ENCODE measurements at regions not wholly inside any gene's neighbourhood (a gene's known extent, or its start where the extent isn't known, plus 50 kb on each side); places are given as distances from the start of the nearest gene placed in this dataset.

DNA sequence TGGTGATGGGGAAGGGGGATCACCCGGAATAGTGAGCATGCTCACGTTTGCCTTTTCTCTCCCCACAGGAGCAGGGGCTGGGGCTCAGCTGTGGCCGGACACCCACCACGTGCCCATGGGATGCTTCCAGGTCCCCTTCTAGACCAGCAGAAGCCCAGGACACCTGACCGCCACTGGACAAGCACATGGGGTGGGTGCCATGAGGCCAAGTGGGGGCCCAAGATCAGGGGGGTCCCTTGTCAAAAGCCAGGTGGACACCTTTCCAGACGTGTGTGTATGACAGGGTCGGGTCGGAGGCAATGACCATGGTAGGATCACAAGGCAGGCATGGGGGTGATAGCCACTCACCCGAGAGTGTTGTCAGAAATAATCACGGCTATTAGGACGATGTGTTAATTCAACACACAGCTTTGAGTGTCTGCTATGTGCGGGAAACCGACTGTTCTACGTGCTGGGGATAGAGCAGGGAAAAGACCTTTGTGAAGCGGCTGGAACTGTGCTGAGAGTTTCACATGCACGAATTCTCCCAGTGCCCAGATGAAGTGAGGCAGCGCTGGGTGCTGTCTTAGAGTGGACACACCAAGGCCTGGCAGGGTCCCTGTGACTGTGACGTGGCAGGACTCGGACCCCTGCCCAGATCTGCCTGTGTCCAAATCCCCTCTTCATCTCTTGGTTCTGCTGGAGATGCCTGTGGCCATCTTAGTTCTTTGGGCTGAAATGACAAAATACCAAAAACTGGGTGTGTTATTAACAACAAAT lies 244.7 kb downstream of the NDUFA10 start:
- no peak for DNase-seq (ENCODE audit: low read depth in 2 of 2)

DNA sequence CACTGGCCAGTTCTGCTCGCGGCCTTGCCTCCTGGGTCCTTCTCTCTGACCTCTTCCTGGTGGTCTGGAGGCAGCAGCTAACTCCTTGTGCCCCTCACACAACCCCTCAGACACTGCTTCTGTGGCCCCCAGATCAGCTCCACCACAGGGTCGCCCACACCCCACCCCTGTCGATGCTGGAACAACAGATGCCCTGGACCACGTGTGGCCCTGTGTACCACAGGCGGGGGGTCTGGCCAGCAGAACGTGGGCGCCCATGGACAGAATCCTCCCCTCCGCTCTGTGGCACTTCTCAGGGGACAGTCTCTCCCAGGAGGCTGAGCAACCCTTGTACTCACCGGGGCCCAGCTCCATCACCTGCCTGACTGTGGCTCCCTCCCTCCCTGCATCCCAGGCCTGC lies 245.6 kb downstream of the NDUFA10 start:
- DNase-seq (ENCODE audit: low read depth in 2 of 2): no peak

DNA sequence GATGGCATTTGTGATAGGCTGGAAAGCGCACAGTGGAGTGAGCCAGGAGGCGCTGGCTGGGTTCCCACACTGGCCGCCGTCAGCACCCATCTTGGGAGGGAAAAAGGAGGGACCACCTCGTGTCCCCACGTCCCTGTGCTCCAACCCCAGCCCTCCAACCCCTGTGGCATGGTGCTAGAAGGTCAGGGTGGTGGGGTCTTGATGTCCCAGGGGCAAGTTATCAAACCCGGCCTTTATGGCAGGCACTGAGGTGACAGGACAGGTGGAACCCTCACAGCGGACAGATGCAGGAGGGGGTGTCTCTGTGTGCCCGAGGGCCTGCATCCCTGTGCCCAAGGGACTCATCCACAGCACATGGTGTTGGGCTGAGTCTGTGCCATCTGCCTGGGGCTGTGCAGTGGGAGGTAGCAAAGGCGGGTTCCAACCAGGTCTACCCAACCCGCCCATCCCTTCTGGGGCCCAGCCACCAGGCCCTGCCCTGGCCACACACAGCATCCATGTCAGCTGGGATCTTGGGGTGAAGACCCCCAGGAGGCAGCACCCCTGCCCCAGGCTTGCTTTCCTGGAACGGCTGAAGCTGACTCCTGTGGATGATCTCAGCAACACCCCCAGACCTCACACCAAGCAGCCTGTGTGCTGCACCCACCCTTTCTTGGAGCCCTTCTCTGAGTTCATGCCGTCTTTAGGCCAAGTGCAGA lies 246.1 kb downstream of the NDUFA10 start:
- no peak for DNase-seq (ENCODE audit: low read depth in 2 of 2)

DNA sequence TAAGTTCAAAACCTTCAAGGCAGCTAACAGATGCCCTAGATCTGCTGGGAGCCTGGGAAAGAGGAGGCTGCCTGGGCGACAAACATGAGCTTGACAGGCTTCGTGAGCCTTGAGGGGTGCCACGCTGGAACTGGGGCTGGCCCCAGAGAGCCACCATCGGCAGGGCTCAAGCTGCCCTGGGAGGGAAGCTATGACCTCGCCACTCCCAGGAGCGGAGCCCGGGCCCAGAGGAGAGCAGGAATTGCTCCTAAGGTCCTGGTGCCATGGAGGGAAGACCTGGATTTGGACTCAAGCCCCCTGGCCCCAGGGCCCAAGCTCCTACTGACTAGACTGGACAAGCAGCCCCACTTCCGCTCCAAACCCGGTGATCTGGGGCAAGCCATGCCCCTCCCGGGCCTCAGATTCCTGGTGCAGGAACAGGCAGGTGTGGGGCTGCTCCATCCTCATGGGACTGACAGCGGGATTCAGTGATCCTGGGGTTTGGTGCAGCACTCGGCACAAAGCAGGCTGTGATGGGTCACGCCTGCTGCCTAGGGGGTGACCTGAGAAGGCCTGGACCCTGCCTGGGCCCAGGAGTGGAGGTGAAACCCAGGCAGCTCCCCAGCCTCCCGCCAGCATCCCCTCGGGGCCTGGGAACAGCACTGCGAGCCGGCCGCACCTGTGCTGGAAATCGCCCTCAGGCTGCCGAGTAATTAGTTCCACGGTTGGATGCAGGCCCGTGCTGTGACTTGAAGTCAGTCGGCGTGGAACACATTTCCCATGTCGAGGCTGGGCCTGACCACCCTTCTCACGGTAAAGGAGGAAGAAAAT lies 246.9 kb downstream of the NDUFA10 start:
- no peak for DNase-seq (ENCODE audit: low read depth in 2 of 2)

DNA sequence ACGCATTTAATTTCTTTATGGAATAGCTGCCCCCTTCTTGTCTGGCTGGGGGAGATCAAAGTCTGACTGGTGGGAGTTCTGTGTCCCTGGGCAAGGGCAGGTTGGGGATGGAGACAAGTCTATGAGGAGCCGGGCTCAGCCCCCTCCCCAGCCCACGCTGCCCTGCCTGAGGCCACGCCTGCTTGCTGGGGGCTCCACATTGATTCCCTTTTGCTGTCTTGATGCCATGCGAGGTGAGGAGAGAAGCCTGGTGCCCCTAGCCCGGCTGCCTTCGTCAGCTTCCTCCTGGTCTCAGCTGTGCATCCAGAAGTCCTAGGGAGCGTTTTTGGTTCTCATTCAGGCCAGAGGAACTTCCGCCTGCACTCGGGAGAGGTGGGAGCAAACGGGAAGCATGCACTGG lies 247.9 kb downstream of the NDUFA10 start:
- no peak for DNase-seq (ENCODE audit: low read depth in 2 of 2)

DNA sequence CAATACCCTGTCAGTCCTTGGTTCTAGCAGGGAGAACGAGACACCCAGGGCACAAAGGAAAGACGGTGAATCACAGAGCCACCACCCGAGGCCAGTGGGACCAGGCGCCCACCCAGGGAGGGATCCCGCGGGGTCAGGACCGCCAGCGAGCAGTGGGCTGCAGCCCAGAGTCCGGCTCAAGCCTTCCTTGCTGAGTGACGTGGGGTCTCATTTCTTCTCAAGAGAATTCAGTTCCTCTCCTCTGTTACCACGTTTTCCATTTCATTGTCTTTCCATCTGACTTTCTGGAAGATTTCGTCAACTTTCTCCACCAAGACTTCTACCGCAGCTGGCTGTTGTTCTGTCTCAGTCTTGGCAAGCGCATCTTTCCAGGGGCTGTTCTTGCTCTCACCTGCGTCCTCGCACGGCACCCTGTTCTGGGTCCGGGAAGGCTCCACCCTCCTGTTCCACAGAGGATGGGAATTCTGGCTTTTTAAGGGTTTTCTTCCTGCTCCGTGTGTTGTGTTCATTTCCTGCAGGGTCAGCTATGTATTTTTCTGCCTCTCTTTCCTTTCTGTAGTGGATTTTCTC lies 248.6 kb downstream of the NDUFA10 start:
- DNase-seq (ENCODE audit: low read depth in 2 of 2): no peak

DNA sequence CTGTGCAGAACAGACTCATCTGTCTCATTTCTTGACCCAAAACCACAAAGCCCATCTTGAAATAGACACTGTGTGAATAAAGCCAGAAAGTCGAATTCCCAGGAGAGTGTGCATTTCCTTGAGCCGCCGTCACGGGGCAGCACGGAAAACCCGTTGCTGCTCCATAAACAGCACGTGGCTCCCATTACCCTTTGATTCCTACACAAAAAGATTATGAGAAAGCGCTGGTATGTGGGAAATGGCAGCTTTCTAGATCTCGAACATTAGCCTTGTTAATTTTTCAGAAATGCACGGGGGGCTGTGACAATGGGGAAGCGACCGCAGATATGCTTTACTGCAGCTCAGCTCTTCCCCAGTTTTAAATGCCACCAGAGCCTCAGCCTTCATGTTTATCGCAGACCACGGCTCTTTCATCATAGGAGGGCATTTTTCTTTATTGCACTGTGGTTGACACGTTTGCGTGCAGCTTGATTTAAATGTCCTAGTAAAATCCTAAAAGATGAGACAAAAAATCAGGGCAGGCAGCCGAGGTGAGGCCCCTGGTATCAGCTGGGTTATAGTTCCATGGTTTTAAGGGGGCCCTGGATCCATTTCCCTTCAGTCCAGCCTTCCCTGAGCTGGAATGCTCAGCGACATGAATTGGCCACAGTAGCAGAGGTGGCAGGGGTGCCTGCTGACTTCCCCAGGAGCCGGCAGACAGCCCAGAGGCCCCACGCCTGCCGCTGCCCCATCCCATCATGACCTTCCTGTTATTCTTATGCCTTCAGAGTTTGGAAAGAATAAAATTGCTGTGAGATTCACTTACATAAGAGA lies 249.3 kb downstream of the NDUFA10 start:
- DNase-seq (ENCODE audit: low read depth in 2 of 2): no peak

DNA sequence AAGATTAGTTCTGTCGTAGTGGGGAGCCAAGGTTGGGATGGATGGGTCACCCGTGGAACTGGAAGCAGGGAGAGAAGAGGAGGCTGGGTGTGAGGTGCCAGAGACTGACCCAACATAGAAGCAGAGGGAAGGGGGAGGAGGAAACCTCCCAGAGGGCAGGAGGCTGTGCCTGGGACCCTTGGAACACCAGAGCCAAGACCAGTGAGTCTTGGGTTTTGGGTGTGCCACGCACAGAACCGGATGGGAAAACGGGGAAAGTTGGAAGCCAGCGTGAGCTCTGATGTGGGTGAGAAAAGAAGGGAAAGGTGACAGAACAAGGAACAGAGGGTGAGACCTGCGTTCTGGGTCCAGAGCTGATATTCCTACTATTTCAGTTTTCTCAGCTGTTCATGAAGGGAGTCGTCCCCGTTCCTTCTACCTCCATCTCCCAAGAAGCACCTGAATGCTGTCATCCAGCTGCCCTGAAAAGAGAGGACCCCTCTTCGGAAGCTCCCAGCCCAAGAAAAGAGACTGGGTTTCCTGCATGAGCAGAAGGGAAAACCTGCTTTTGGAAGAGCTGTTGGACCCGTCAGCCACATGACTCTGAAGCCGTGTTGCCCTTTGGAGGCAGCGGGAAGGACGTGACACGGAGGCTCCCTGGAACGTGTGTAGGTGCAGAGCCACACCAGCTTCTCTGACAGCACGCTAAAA lies 250.1 kb downstream of the NDUFA10 start:
- no peak for DNase-seq (ENCODE audit: low read depth in 2 of 2)

DNA sequence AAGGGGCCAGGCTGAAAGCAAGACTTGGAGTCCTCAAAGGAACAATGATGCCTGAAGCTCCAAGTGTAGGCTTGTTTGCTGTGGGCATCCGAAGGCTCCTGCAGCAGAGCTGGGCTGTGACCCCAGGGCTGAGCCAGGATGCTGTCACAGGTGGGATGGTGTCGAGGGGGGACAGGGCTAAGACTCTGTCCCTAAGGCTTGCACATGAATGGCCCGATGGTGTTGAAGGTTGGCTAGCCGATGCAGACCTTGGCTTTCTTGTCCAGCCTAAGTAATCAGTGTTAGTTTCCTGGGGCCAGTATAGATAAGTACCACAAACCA lies 251.0 kb downstream of the NDUFA10 start:
- no peak for DNase-seq (ENCODE audit: low read depth in 2 of 2)

DNA sequence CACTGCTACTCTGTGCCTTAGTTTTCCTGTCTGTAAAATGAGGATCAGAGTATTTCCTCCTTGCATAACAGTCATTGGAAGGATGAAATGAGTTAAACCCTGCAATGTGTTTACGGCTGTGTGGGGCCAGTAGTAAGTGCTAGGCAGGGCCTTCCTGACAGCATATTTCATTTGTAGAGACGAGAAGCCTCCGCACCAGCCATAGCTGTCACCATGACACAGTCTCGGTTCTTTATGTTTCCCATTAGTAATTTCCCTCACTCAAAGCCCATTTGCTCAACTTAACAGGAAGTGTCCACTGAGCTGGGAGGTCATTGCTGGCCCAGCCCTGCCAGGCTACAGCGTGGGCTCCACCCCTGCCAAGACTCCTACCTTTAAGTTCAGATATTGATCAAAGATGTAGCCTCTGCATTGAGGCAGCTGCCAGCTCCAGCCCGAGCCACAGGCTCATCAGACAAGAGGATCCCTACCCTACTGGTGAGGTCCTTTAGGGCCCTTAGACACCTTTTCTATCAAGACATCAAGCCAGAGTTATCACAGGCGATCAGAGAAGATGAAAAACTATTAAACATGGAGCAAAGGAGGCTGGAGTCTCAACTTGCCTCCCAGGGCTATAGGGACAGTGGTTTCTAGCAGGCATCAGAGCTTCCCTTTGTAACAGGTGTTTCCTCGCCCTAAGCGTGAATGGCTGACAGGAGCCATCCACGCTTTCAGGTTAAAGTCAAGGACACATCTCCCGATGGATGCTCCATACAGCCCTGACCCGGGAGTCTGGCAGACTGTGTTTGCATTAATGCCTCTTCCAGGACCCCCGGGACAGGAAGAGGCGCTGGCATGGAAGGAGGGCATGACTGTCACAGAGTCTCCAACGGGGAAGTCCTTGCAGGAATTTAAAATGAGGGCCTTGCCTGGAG lies 251.7 kb downstream of the NDUFA10 start:
- no peak for DNase-seq (ENCODE audit: low read depth in 2 of 2)

DNA sequence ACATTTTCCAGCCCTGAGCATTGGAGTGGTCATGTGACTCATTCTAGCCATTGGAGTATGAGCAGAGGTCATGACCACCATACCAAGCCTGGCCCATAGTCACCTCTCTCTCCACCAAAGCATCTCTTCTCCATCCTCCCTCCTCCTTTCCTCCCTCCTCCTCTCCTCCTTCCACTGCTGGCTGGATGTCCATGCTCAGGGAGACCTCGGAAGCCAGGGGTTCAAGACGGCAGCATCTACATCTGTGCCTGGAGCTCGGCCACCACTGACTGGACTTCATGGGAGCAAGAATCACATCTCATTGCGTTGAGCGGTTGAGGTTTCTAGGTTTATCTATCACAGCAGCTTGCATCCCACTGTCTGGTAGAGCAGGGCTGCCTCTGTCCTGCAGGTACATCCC lies 252.4 kb downstream of the NDUFA10 start:
- no peak for DNase-seq (ENCODE audit: low read depth in 2 of 2)

DNA sequence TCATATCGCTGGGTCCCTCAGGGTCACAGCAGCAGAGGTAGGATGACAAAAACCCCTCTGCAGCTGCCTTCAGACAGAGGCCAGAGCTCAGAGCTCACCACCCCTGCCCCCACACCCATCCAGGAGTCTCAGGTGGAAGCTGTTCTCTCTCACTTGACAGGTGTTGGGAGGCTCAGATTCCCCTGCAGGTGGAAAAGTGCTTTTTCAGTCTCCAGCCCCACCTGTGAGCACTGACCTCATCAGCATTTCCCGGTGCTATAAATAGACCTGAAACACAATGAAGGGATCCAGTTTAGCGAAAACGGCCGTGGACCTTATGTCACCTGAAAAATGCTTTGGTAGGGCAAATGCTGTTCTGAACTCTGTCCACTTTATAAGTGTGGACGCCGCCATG lies 254.9 kb downstream of the NDUFA10 start:
- DNase-seq (ENCODE audit: low read depth in 2 of 2): no peak

DNA sequence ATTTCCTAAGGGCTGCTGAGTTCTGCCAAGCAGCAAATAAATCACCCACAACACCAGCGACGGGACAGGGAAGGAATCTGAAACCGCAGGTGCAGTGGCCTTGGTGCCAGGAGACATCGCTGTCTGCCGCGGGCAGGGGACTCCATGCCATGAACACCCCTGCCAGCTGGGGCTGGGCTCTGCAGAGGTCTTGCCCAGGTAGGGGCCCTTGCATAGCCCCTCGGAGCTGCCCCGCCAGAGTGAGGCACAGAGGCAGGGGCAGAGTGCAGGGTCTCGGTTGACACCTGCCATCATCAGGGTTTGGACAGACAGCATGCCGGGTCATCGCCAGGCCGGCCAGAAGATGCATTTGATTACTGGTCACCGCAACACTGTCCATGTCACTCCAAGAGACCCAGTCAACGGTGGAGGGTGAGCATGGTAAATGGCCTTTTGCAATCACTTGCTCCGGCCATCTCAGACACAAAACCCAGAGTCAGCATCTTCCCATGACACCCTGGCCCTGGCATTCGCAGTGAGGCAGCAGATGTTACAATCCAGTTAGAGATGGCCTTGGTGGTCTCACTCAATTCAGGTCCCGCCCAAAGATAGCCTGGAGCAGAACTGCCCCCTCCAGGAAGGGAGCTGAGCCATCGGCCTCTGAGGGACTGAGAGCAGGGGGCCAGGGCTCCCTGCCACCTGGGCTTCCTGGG lies 255.4 kb downstream of the NDUFA10 start:
- no peak for DNase-seq (ENCODE audit: low read depth in 2 of 2)

DNA sequence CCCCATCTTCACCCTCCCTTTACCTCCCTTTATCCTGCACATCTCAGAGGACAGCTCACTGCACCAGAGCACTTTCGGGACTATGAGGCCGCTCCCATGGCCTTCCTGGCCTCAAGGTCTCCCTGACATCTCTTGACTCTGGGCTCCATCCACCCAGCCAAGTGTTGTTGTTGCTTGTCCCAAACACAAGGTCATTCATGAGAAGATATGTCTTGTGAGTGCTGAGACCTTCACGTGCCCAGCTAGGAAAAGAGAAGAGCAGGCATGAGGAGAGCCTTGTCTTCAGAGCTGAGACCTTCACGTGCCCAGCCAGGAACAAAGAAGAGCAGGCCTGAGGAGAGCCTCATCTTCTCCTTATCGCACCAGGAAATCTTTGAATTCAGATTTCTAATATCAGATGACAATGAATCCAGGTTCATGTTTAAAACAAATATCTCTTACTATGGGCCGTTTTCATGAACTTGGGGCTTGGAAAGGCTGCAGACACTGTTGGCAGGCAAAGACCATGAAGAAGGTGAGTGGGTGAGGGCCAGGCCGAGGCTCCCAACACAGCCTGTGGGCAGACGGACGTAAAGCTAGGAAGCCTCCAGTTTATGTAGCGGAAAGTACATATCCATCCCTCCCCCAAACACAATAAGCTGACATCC lies 256.1 kb downstream of the NDUFA10 start:
- no peak for DNase-seq (ENCODE audit: low read depth in 2 of 2)

DNA sequence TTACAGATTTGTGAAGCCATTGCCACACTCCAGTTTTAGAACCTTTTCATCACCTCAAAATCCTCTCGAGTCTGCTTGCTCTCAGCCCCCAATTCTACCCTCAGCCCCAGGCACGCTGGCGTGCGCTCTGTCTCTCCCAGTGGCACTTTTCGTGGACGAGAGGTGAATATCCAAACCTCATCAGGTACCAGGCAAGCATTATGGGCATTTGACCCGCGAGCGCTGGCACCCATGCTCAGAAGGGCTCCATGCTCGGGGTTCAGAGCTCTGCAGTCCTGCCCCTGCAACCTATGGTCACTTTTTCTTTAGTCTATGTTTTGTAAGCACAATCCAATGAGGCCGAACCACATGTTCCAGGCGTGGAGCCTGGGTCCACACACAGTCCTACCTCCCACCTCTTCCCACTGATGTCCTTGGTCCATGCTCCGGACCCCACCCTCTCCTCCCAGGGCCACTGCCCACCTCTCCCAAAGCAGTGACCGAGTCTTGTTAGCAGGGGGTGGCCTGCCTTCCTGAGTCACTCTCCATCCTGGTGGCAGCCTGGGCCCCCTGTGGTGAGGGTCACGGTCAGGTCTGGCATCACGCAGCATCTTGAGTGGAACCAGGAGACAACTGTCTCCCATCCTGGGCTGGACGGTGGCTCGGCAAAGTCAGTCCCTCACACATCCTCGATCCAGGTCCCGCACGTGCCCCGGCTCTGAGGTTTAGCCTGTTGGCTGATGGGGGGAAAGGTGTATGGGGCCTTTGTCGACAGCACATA lies 256.9 kb downstream of the NDUFA10 start:
- no peak for DNase-seq (ENCODE audit: low read depth in 2 of 2)

DNA sequence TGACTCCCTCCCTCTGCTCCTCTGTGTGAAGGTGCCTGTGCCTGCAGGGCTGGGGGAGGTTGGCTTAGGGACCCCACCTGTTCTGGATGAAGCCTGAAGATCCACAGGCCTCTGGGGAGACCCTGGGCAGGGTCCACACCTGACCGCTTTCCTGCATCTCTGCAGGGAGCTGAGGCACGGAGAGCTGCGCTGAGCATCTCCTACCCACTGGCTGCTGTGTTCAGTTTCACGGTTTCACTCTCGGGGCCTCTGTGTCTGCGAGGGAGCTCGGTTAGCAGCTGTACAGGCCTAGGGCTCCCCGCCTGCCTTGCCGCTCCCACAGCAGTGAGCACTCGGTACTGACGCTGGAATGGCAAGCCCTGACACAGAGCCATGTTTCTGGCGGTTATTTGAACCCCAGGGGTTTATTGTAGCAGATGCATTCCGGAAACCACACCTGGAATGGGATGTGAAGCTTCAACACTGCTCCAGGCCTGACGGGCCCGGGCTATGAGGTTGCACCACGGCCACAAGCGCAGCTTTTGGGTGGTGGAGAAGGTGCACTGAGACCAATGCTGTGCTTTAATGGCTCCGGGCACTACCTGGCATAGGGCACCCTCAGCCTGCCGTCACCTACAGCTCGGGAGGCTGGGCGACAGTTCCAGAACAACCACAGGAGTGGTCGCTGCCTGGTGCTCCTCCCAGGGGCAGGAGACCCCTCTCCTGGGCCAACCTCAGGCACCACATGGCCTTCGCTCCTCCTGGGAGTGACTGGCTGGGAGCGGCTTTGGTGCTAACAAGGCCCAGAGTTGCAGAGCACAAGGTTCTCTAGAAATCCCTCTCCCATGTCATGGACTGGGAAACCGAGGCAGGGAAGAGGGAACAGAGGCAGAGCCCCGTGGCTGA lies 257.9 kb downstream of the NDUFA10 start:
- DNase-seq (ENCODE audit: low read depth in 2 of 2): no peak

DNA sequence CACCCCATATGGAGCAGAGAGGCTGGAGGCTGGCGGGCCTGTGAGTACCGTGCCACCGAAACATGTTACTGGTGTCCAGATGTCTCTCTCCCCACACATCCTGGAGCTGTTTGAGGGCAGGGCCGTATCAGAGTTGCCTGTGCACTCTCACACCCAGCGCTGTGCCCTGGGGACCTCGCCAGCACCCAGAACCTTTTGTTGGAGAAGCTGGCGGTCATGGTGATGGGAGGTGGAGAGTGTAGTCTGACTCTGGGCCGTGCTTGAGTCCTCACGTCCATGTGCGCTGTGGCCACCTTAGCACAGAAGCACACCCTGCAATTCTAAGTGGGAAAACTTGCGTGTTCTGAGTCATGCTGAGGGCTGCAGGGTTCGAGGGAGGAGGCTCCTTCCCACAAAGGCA lies 259.2 kb downstream of the NDUFA10 start:
- no peak for DNase-seq (ENCODE audit: low read depth in 2 of 2)

All from stimulated activated CD8-positive, alpha-beta memory T cell treated with anti-CD3 and anti-CD28 coated beads, Interleukin-15, amount 100 ng/mL, for 4 hours (primary cell).